Right renal pelvis (tissue), 4 donors: ENCODE measurements at regions not wholly inside any gene's neighbourhood (a gene's known extent, or its start where the extent isn't known, plus 50 kb on each side); places are given as distances from the start of the nearest gene placed in this dataset.
"Not testable (repeated sequence)": the region's sequence is repeated elsewhere in the genome, so short reads cannot be mapped to it uniquely, and the experiment has no call there.

ENCODE experiments used
- DNase-seq, 4 donors: peaks; one replicate each; pipeline ENCODE4 v3.0.0-alpha.2; 2013; ENCODE audit warnings: low read depth in 4 of 4, low spot score in 3 of 4, missing footprints in 1 of 4

DNA sequence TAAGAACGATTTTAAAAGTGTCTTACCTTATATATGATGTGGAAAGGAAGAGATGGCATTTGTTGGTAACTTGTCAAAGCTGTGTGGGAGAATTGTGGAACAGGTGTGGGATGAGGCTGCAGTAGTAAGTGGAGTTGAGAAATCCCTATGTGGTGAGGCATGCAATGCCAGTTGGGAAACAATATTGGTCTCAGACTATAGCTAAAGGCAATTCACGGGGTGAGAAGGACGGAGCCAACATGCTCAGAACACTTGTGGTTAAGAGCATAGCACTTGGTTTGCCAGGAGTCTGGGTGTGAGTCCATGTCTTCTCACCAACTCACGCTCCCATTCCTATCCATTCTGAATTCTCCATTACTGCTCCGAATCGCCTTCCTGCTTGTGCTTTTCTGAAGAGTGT lies 615.6 kb upstream of the ADAMTS9 start:
- DNase-seq = no peak

GRCh38 chr3:65291448-65292125 lies 603.8 kb upstream of the ADAMTS9 start:
- DNase-seq = no peak

DNA sequence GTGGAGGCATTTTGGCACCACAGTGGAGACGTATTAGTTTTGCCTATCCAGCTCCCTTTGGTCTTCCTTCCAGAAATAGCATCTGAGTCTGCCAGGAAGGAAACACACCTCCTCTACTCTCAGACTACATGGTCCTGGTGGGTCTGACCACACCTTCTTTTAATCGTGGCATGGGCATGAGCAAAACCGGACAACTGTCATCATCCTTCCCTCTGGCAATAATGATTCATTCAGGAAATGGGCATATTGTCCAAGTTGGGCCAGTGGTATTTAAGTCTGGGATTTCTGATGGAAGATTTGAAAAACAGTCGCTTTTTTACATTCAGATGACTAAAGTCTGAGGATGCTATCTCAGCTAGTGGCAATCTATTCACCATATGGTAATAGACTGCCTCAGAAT lies 601.0 kb upstream of the ADAMTS9 start:
- no peak for DNase-seq

DNA sequence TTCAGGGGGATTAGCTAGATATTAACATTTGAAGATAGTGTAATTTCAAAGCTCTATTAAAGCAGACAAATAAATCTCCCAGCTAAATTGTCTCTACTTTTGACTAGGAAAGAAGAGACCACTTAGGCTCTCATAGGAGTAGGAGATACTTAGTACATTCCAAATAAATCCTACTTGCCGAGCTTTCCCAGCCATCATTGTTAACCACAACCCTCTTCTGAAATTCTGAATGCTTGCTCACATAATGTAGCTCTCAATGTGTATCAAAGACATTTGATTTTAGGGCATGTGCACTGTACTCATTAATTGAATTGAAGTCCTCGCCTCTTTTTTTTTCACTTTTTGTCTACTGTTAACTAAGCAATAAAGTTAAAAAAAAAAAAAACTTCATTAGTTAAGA lies 598.2 kb upstream of the ADAMTS9 start:
- no peak for DNase-seq

- no peak for DNase-seq
Observed at GRCh38 chr3:65284961-65285360, 597.2 kb upstream of the ADAMTS9 start.

GRCh38 chr3:65284546-65284945 lies 596.7 kb upstream of the ADAMTS9 start:
- no peak for DNase-seq

- no peak for DNase-seq
Observed at GRCh38 chr3:65279225-65279782, 591.5 kb upstream of the ADAMTS9 start.

DNA sequence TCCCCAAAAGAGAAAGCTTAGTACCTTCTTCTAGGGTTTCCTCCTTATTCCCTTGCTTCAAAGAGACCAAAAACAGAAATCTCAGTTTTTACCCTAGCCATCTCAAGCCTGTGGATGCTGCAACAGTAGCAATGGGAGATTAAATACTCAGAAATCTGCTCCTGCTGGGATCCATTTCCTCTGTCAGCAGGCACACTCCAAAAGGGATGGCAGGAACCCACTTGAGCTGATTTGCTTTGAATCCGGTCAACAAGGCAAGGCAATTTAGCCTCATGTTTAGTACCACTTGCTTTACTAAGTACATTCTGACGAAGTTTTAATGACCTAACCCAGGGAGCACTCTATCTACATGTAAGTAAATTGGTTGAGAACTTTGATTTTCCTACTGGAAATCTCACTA lies 590.0 kb upstream of the ADAMTS9 start:
- no peak for DNase-seq

DNA sequence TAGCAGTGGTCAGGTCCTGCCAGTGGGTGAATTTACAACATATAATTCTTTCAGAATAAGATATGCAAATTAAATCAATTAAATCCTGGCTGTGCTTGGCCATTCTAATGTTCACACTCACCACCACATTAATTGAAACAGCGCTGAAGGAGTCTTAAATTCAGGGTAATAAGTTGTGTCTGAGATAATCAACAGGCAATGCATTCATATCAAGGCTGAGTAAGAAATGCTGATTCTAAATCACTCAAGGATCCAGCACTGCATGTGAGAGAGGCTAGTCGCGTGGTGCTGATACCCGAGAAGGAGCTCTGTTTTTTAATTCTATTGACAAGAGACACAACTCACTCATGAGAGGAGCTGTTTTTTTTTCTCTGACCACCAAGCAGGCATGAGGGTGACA lies 588.8 kb upstream of the ADAMTS9 start:
- DNase-seq = no peak

GRCh38 chr3:65268426-65268825 lies 580.6 kb upstream of the ADAMTS9 start:
- no peak for DNase-seq

GRCh38 chr3:65265942-65266590 lies 578.3 kb upstream of the ADAMTS9 start:
- DNase-seq = no peak

GRCh38 chr3:65265511-65265910 lies 577.7 kb upstream of the ADAMTS9 start:
- DNase-seq = no peak

DNA sequence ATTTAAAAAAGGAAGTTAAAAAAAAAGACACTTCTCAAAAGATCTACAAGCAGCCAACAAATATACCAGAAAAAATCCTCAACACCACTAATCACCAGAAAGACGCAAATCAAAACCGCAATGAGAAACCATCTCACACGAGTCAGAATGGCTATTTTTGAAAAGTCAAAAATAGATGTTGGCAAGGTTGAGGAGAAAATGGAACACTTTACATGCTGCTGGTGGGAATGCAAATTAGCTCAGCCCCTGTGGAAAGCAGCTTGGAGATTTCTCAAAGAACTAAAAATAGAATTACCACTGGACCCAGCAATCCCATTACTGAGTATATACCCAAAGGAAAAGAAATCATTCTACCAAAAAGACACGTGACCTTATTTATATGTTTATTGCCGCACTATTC lies 574.7 kb upstream of the ADAMTS9 start:
- DNase-seq = no peak

GRCh38 chr3:65259946-65260345 lies 572.1 kb upstream of the ADAMTS9 start:
- DNase-seq = no peak

DNA sequence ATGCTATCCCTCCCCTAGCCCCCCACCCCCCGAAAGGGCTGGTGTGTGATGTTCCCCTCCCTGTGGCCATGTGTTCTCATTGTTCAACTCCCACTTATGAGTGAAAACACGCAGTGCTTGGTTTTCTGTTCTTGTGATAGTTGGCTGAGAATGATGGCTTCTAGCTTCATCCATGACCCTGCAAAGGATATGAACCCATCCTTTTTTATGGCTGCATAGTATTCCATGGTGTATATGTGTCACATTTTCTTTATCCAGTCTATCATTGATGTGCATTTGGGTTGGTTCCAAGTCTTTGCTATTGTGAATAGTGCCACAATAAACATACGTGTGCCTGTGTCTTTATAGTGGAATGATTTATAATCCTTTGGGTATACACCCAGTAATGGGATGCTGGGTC lies 565.1 kb upstream of the ADAMTS9 start:
- DNase-seq = not testable (repeated sequence)

DNA sequence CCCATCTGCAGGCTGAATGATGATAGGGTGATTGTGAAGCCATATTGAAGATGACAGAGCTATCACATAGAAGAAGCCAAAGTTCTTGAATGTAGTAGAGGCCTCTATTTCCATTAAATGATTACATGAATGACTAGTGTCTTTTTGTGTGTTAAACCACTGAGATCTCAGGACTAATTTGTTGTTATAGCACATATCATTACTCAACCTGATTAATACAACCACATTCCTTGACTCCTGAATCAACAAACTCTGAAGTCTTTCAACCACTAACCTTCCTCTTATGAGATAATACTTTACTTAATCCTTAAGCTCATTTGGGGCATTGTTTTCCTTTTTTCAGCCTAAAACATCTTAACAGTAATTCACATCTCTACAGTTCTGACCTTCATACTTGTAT lies 564.5 kb upstream of the ADAMTS9 start:
- DNase-seq = no peak

- no peak for DNase-seq
Observed at GRCh38 chr3:65251375-65251774, 563.6 kb upstream of the ADAMTS9 start.

GRCh38 chr3:65246561-65246960 lies 558.8 kb upstream of the ADAMTS9 start:
- no peak for DNase-seq

DNA sequence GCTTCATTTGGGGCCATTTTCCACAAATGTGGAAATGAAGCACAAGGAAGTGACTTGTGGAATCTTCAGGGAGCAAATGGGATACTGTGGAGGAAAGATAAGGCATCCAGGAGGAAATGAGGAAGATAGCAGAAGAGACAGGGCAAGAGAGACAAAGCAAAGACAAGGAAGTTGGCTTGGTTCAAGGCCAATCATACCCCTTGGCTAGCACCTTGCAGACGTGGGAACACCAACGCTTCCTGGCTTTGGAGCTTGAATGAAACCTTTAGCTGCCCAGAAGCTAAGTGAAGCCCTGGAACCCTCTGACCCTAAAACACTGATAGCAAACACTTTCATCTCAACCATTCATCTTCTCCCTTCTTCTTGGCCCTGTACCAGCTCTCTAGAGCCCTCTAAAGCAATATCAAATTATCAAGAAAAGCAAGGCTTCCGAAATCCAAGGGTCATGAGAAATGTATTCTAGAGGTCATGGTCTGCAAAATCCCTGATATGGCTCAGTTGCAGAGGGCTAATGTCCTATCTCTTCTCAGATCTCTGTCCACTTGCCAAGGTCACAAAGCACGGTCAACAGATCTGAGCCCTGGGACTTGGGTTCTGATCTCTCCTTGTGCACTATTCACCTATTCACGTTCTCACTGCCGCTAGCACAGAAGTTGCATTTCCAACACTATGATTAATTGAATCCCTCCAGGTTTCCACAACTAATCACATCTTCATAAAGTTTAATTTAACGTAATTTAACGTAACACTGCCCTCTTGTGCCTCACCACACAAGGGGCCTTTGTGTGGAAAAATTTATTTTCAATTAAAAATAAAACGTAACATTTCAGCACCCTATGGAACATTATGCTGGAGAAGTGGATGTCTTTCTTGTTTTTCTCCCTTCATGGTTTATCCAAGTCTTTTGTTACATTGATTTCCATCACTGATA lies 557.6 kb upstream of the ADAMTS9 start:
- peak in 2 of 4 donors; percentile 12 to 15 for DNase-seq

GRCh38 chr3:65240366-65240765 lies 552.6 kb upstream of the ADAMTS9 start:
- DNase-seq = no peak

DNA sequence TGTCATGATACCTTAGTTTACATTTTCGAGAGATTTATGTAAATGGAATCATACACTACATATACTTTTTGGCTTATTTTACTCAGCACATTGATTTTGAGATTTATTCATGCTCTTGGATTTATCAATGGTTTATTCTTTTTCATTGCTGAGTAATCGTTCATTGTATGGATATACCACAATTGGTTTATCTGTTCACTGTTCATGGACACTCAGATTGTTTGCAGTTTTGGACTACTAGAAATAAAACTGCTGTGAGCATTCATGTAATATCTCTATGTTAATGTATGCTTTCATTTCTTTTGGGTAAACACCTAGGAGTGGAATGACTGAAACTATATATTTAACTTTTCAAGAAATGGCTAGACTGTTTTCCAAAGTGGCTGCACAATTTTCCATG lies 550.9 kb upstream of the ADAMTS9 start:
- no peak for DNase-seq
